Thyroid gland (tissue), 4 donors: ENCODE measurements at regions not wholly inside any gene's neighbourhood (a gene's known extent, or its start where the extent isn't known, plus 50 kb on each side); places are given as distances from the start of the nearest gene placed in this dataset.

Source experiments
- DNase-seq, 2 donors: peaks; one replicate each; pipeline ENCODE4 v3.0.0-alpha.2; 2019
- H3K27ac ChIP-seq, 3 donors: fragments of 200-600 bp; sonication (generic); 1 replicate in 2 of 3; 2 replicates in 1 of 3; pipeline ENCODE4 v1.5.1; 2016 to 2019; ENCODE audit warnings: mild to moderate bottlenecking in 1 of 3, moderate library complexity in 1 of 3
- H3K27me3 ChIP-seq: fragments of 200-600 bp; sonication (generic); one replicate; pipeline ENCODE4 v1.5.1; 2019
- H3K36me3 ChIP-seq, 2 donors: fragments of 200-600 bp; sonication (generic); one replicate each; pipeline ENCODE4 v1.5.1; 2016 to 2019
- H3K4me1 ChIP-seq, 2 donors: fragments of 200-600 bp; sonication (generic); one replicate each; pipeline ENCODE4 v1.5.1; 2017 to 2019
- H3K4me3 ChIP-seq, 3 donors: fragments of 200-600 bp; sonication (generic); replicated peaks in 1 of 3; 1 replicate in 2 of 3; 2 replicates in 1 of 3; pipeline ENCODE4 v1.5.1; 2016; ENCODE audit warnings: mild to moderate bottlenecking in 1 of 3
- H3K9me3 ChIP-seq: fragments of 200-600 bp; sonication (generic); one replicate; pipeline ENCODE4 v1.5.1; 2017
- CTCF ChIP-seq, 6 experiments: fragments of 200-600 bp in 3 of 6; fragments of 450-650 bp in 3 of 6; sonication (generic) in 3 of 6; IDR thresholded peaks; one replicate each; pipeline ENCODE4 v1.5.1; 2016 to 2019; ENCODE audit warnings: antibody characterized with exemption in 6 of 6, mild to moderate bottlenecking in 2 of 6, inconsistent platforms in 1 of 6, moderate library complexity in 1 of 6
- POLR2A ChIP-seq, 2 donors: fragments of 450-650 bp; IDR thresholded peaks; one replicate each; pipeline ENCODE4 v1.6.1; 2017; ENCODE audit warnings: antibody characterized with exemption in 2 of 2, mild to moderate bottlenecking in 2 of 2, moderate library complexity in 1 of 2
- WGBS, 2 donors: methylation state at CpG; one replicate each; pipeline ENCODE4 v1.1.5; 2017; 5-methylcytosine and 5-hydroxymethylcytosine counted together
- intact Hi-C: fragments of 100-400 bp; cut with DNase I; formaldehyde crosslinking; loops from one replicate; pipeline ENCODE4 v1.15.1; 2023

DNA sequence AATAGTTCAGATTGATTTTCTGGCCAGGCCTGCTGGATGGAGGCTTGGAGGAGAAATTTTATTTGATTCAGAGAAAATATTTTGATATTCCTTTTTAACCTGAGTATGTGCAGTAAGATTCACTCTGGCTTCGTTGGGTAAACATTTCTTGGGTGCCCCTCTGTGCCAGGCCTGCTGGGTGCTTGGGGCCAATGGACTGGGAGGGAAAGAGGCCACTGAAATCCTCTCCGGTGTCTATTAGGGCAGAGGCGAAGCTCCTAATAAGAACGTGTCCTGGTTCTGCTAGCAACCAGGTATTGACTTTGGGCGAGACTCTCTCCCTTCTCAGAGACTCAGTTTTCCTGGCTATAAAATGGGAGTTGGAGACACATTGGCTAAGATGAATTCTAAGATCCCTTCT is 122.5 kb downstream of the CYLD start:
- DNase-seq, result no peak
- Histone ChIP-seq H3K27ac (no peak overlapping the region), H3K36me3 (no peaks in the 10 kb centered on the region), H3K4me1 (no peaks in the 10 kb centered on the region), H3K9me3 (no peaks in the 10 kb centered on the region), H3K4me3 (no peak overlapping the region), H3K27me3 (no peaks in the 10 kb centered on the region)
- no peak for TF ChIP-seq CTCF (IDR thresholded peaks at IDR 0.05)
- TF ChIP-seq POLR2A (IDR thresholded peaks at IDR 0.05), result no peak
- WGBS, 2 donors, result 86 to 96% methylated on average over 5 of the region's 5 CpGs
- intact Hi-C loops, result no loop called here

GRCh38 chr16:50863644-50864144 is 121.8 kb downstream of the CYLD start:
- intact Hi-C loops, result no loop called here
- DNase-seq, result no peak
- Histone ChIP-seq H3K4me1 (no peaks in the 10 kb centered on the region), H3K9me3 (no peaks in the 10 kb centered on the region), H3K27ac (no peak overlapping the region), H3K4me3 (no peak overlapping the region), H3K27me3 (no peaks in the 10 kb centered on the region), H3K36me3 (no peaks in the 10 kb centered on the region)
- TF ChIP-seq CTCF (IDR thresholded peaks at IDR 0.05), result no peak
- TF ChIP-seq POLR2A (IDR thresholded peaks at IDR 0.05), result no peak
- 88 to 98% methylated on average over 4 to 8 of the region's 8 CpGs for WGBS, 2 donors

DNA sequence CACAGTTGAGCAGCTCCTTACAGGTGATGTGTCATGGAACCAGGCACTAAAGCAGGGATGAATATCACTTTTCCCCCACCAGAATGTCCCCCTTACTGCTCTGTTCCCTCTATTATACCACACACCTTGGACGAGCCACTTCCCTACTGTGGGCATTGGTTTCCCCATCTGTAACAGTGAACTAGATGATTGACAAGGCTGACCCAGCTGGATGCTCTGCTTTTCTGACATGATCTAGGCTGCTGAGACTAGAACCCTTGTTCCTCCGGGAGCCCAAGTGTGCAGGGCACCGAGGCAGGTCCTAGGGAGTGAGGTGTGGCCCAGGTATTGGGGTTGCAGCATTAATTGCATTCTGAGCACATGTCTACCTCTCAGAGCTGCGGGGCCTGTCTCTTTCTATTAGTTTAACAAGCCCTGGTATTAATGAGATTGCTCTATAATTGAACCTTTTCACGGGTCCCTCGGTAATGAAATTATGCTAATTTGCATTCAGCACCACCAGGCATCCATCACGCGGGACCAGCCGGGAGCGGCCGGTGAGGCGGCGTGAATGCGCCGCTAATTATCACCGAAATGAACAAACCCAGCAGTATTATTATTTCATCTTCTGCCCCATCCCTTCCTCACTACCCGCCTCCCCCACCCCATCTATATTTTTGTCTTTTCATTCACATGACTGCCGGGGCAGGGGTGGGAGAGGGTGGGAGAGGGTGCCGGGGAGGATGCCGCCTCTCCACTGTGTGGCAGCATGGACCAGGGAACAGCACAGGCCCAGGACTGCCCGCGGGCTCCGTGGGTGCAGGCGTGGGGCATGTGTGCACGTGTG is 121.1 kb downstream of the CYLD start:
- no peaks in the 10 kb centered on the region for H3K27me3 ChIP-seq
- H3K4me1 ChIP-seq, result no peaks in the 10 kb centered on the region
- WGBS, 2 donors, result 77 to 83% methylated on average over 23 to 24 of the region's 25 CpGs
- no peak overlapping the region for H3K27ac ChIP-seq
- H3K36me3 ChIP-seq, result no peaks in the 10 kb centered on the region
- no peak overlapping the region for H3K4me3 ChIP-seq
- no peak for TF ChIP-seq POLR2A (IDR thresholded peaks at IDR 0.05)
- no peak for TF ChIP-seq CTCF (IDR thresholded peaks at IDR 0.05)
- H3K9me3 ChIP-seq, result no peaks in the 10 kb centered on the region
- no peak for DNase-seq
- intact Hi-C loops, result no loop called here

DNA sequence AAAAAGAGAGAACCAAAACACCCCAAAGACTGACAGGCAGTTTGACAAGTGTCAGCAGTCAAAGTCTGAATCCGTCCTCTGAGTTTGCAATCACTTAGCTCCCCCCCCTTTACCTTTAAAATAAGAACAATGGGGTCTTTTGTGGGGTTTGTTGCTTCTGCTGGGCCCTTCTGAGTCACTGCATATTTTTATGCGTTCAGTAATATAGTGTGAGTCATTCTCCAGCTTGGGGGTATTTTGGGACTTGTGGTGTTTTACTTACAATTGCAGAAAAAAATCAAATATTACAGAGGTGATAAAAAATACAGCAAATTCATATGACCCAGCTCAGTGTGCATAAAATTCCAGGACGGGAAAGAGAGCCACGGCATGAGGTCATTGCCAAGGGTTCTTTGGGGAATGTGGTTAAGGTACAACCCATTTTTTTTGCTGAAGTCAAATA is 120.1 kb downstream of the CYLD start:
- WGBS, 2 donors, result 63 to 77% methylated on average over 4 of the region's 4 CpGs
- intact Hi-C loops, result no loop called here
- no peaks in the 10 kb centered on the region for H3K4me1 ChIP-seq
- DNase-seq, result no peak
- no peak overlapping the region for H3K27ac ChIP-seq
- no peak for TF ChIP-seq POLR2A (IDR thresholded peaks at IDR 0.05)
- TF ChIP-seq CTCF (IDR thresholded peaks at IDR 0.05), result no peak
- H3K27me3 ChIP-seq, result no peaks in the 10 kb centered on the region
- H3K36me3 ChIP-seq, result no peaks in the 10 kb centered on the region
- no peak overlapping the region for H3K4me3 ChIP-seq
- H3K9me3 ChIP-seq, result no peaks in the 10 kb centered on the region

DNA sequence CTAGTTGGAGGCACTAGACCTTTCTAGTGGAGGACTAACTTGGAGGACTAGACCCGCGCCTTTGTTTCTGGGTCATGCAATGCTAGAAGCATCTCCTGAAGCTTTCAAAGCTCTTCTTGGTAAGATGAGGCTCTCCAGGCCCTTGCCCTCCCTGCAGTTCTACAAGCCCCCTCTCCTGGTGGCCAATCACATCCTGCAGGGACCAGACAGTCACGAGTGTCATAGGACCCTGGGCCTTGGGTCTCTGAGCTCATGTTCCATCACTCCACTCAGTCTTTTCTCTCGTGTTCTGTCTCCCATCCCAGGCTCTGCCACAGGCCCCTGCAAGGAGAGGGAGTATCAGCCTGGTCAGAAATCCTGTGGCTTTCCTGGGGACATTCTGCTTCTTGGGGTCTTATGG is 119.6 kb downstream of the CYLD start:
- no peaks in the 10 kb centered on the region for H3K4me1 ChIP-seq
- no peak overlapping the region for H3K27ac ChIP-seq
- intact Hi-C loops, result no loop called here
- no peak overlapping the region for H3K4me3 ChIP-seq
- no peak for TF ChIP-seq CTCF (IDR thresholded peaks at IDR 0.05)
- TF ChIP-seq POLR2A (IDR thresholded peaks at IDR 0.05), result no peak
- WGBS, 2 donors, result 81 to 92% methylated on average over 4 of the region's 4 CpGs
- H3K27me3 ChIP-seq, result no peaks in the 10 kb centered on the region
- H3K9me3 ChIP-seq, result no peaks in the 10 kb centered on the region
- H3K36me3 ChIP-seq, result no peaks in the 10 kb centered on the region
- no peak for DNase-seq
